Activated CD4-positive, CD25-positive, alpha-beta regulatory T cell (primary cell): ENCODE measurements at regions not wholly inside any gene's neighbourhood (a gene's known extent, or its start where the extent isn't known, plus 50 kb on each side); places are given as distances from the start of the nearest gene placed in this dataset.
"Not testable (repeated sequence)": the region's sequence is repeated elsewhere in the genome, so short reads cannot be mapped to it uniquely, and the experiment has no call there.

Source experiments
- DNase-seq, 4 experiments: peaks; one replicate each; lab custom pipeline; 2025; lab: John Stamatoyannopoulos, UW

DNA sequence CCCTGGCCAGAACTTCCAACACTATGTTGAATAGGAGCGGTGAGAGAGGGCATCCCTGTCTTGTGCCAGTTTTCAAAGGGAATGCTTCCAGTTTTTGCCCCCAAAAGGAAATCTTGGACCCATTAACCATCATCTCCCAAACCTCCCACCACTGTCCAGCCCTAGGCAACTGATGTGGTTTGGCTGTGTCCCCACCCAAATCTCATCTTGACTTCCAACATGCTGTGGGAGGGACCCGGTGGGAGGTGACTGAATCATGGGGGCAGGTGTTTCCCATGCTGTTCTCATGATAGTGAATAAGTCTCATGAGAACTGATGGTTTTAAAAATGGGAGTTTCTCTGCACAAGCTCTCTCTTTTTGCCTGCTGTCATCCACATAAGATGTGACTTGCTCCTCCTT lies 119.1 kb upstream of the RMDN2 start:
- not testable (repeated sequence) for DNase-seq

DNA sequence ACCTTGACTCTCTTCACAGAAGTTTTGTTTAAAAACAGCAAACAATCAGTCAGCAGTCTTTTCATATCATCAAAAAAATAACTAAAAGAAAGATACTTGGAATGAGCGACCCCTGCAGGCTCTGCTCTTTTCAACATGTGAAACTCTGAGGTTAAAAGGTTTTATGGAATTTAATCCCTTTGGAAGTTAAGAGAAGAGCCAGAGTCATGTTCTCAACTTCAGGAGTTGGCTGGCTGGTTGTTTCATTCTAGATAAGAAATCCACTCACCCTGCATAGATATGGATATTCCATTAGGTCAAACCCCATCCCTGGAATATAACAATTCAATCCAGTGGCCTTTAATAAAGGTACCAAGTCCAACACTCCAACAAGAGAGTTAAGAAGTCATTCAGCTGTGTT lies 115.6 kb upstream of the RMDN2 start:
- no peak for DNase-seq

DNA sequence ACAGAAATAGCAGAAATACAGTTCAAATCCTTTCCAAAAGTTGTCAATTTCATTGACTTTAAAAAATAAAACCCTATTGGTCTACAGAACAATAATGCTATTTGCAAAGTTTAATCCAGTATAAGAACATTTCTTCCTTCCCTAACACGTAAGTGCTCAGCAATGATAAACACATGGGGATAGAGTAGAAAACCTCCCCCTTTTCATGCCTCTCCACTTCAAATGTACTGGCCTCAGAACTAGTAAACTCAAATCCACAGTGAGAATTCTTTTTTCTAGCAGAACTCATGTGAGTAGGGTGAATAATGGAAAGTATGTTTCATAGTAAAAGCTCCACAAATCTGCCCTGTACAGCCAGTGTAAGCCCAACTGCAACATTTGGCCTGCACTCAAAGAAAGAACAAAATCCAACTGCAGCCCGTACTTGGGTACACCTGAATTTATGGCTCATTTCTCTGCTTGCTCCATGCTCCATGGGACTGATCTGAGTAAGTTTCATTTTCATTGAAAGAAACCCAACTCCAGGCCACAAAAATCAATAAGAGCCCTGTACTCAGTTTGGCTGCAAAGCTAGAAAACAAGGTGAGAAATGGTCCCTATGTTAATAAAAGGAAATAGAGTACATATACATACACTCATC lies 115.0 kb upstream of the RMDN2 start:
- DNase-seq: no peak

DNA sequence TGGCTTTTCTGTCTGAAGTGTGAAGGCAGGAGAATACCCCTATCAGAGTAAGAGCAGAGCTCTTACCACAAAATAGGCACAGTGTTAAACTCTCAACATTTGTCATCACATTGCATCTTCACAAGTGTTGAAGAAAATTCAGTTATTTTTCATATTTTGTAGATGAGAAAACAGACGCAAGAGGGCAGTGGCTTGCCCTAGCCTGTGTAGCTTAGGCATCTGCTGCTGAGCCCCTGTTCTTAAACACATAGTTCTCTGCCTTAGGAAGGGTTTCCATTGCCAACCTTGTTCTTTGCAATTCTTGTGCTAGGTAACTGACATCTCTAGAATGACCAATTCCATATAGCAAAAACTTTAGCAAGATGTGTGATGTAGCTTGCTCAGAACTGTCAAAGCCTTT lies 112.7 kb upstream of the RMDN2 start:
- DNase-seq: no peak

DNA sequence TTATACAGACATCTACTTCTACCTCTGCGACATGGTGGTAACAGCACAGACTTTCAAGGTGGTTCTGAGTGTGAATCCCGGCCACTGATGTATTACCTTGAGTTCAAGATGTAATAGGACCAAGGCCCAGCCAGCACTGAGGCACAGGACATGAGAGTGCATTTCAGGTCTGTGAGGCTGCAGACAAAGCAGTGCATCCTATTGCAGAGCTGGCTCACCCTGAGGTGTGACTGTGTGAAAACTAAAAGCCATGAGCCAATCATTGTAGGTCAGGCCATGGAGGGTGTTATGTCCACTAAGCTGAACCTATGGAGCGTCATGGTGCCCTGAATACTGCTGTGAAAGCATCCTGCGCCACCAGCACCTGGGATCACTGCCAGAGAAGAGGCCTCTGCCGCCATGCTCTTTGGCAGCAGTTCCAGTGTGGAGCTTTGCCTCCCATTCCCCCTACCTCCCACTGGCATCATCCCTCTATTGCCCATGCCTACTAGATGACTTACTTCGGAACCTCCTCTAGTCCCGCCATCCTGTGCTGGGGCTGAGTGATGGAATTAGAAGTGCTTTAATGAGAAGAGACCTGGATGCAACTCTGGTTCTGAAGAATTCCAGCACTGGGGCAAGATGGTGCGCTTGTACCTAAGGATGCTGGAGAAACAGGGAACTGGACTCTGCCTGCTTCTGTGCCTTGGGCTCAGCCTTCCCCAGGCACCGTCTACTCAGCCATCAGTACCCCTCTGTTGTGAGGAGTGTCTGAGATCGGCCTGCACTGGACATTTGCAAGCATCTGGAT lies 112.0 kb upstream of the RMDN2 start:
- DNase-seq: no peak

DNA sequence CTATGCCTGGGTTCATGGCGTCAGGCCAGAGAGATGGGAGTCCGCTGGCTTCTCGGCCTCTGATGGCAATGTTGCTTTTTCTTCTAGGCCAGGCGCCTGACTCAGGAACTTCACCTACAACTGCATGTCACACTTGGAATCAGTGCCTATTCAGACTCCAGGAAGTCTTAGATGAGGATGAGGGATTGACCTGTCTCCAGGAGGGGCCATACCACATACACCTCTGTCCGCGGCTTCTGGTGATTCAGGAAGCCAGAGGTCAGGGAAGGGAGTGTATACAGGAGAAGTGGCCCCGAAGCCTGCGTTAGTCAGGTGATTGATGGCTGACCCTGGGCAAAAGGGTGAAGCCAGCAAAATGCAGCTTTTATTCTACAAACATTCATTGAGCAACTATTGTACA lies 109.1 kb upstream of the RMDN2 start:
- DNase-seq: no peak

DNA sequence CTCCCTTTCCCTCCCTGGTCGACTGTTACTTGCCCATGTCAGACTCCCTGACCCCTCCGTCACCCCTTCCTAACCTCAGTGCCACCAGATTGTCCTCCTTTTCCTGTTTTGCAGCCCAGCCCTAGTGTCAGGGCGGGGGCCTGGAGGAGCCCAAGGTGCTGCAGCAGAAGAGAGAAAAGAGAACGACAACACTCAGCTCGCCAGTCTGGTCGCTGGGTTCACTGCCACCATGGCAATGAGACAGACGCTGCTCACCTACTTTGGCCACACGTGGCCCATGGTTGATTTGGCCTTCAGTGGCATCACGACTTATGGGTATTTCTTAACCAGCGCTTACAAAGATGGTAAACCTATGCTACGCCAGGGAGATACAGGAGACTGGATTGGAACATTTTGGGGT lies 108.4 kb upstream of the RMDN2 start:
- no peak for DNase-seq

DNA sequence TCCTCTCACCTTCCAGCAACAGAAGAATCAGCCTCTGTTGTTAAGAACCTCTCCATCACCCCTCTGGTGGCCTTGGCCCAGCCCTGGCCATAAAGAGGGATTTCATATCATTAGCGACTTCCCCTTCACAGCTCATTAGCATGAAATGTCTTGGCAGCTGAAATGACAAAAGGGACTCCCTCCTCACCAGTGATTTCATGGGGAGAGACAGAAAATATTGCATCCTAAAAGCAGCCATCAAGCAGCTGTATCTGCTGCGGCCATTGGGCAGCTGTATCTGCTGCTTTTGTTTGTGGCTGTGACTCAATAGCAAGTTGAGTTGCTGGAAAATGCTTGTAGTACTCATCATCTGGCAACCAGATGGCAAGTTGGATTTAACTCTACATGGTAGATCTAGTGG lies 105.9 kb upstream of the RMDN2 start:
- no peak for DNase-seq

DNA sequence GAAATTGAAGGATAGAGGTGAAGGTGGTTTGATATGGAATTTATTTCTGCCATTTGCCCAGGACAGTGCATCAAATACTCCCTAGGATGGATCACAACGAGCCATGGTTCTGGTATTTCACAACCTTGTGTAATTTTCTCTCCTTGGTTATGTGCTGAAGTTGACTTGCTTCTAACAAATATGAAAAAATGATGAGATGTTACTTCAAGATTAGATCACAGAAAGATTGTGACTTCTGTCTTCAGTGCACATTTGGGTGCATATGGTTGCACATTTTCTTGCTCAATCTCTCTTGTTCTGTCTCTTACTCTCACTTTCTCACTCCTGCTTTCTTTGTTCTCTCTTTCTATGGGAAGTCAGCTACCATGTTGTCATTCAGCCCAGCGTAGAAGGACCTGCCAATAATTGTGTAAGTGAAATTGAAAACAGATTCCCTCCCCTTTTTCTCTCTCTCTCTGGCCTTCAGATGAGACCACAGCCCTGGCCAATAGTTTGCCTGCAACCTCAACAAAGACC lies 104.6 kb upstream of the RMDN2 start:
- DNase-seq: no peak

DNA sequence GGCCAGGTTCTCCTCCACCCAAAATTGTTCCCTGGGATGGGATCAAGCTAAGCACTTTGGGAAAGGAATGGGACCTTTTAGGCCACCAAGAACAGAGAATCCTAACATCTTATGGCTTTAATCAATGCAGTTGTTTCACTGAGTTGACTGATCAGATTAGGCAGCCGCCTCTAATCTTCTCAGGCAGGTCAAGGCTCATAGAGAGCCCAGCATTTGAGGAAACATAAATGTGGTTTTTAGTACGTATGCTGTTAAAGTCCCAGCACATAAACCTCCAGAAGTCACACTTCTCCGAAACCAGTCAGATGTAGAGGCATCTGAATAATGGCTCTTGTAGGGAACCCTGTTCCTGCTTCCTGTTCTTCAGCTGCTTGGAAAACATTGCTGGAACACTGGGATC lies 99.5 kb upstream of the RMDN2 start:
- no peak for DNase-seq

DNA sequence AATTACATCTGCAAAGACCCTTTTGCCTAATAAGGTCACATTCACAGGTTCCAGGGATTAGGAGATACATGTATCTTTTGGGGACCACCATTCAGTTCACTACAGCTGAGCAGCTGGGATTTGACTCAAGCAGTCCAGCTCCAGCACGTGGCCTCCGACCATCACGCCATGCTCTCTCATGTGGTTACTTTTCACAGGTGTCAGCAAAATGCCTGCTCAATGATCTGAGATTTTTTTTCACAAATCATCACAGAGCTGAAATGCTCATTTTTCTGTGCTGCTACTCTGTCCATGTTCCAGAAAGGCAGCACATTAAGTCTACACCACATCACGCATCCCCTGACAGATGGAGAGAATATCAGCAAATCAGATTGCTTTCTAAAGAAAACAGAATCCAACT lies 98.5 kb upstream of the RMDN2 start:
- DNase-seq: no peak

DNA sequence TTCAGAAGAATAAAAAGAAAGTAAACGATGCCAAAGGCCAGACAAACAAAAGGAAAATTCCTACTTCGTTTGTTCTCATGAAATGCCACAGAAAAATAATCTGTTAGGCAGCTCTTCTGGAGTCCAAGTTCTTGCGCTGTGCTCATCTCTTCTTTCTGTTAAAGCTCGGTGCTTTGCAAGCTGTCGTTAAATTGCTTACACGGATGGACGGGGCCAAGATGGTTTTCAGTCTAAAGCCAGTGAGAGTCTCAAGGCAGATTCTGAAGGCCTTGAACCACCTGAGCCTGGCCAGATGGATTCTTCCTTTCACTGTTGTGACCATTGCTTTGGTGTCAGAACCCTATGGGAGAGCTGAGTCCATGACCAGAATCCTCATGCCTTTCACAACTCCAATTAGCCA lies 97.6 kb upstream of the RMDN2 start:
- no peak for DNase-seq

DNA sequence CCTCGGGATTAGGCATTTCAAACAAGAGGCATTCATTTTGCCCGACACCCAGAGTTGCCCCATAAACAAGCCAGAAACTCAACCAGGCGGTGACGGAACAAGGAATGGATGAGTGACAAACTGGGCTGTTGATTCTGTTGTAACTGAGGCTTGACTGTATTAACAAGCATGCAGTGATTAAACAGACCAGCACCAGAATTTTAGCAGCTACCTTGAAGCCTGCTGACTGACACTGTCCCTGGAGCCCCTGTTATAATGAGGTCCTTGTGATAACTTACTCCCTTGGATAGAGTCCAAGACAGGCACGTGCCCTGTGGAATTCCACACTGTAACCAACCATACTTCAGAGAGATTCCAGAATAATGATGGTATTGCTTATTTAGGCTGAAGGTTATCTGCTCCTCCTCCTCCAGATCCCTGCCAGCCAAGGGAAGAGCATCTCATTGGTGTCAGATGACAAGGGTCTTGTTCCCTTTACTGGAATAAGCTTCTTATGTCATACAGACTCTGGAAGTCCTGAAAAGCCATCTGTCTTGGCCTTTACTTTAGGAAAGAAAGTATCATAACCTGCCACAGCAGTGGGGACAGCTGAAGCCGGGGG lies 97.1 kb upstream of the RMDN2 start:
- no peak for DNase-seq

DNA sequence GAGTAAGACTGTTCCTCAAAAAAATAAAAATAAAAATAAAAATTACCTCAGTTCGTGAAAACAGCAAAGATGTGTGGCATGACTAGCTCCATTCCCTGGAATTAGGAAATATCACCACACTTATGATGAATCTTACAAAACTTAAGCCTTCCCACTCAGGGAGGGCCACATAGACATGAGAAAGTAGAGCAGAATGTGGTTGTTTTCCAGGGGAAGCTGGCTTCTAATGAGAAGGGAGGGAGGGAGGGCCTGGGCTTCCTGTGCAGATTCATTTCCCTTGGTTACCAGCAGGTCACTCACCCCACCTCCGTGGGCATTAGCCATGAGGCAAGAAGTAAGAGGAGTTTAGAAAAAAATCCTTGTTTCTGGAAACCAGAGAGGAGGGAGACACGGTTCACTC lies 95.9 kb upstream of the RMDN2 start:
- no peak for DNase-seq

DNA sequence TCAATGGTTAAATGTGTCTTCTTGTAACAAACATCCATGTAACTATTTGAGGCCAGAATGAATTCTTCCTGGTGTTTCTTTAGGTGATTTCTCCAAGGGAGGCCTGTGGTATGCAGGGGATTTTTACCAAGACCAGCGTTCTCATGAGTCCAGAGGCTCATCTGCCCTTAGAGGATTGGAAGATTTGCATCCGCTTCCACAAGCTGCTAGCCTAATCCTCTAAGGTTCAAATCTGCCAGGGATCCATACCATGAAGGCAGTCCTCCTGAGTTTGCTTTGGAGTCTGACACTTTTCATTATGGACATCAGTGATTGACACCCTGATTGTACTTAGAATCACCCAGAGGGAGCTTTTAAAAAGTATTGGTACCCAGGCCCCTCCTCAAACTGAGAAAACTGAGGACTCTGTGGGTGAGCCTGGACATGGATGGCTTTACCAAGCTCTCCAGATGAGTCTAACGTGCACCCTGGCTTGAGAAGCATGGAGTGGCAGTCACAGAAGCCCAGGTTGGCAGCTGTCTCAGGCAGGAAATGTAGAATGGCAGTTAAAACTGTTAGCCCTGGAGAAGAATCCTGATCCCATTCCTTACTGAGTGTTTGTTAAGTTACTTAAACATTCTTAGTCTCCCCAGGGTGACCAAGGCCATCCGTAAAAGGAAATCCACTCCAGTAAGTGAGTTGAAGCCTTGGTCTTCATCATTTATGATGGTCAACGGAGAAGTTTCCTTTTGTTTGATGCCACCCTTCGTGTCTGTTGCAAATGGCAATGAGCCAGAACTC lies 95.3 kb upstream of the RMDN2 start:
- DNase-seq: no peak

DNA sequence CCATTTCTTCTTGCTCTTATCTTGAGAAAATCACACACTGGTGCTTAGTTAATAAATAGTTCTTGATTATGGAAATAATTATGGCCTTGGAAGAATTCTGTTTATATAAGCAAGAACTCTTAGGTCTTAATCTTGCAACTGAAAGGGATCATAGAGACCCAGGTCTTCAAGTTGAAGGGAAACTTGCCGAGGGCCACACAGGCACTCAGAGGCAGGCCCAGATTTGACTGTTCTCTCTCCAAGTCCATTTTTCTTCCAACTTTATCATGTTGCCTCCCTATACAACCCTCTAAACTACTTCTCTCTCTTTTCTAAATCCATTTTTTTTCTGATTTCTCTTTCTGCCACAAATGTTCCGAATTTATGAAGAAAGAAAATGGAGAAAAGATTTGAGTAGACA lies 94.5 kb upstream of the RMDN2 start:
- DNase-seq: no peak

DNA sequence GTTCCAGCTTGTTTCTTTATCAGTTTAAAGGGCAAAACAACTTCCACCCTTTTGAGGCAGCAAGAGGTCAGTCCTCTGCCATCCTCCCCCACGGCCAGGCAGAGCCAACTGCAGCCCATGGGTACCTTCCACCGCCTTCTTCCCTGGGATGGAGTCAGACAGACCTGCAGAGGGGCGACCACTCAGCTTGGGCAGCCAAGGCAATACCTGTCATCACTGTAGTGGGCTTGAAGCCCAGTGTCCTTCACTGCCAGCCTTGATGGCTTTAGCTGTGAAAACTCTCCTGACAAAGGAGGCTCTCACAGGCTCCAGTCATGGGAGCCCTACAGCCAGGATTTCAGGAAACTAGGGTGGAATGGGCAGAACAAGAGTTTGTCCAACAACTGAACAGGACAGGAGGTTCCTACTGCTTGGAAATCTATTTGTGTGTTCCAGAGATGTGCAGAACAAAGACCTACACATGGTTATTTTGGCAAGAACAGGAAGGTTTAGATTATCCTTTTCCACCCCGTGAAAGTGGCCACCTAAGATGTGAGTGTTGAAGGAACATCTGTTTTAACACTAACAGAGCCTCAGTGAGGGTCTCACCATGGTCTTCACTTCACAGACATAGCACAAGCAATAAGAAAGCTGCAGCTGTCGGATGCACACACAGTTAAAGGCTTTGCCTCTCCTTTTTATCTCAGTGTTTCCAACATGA lies 93.9 kb upstream of the RMDN2 start:
- no peak for DNase-seq

DNA sequence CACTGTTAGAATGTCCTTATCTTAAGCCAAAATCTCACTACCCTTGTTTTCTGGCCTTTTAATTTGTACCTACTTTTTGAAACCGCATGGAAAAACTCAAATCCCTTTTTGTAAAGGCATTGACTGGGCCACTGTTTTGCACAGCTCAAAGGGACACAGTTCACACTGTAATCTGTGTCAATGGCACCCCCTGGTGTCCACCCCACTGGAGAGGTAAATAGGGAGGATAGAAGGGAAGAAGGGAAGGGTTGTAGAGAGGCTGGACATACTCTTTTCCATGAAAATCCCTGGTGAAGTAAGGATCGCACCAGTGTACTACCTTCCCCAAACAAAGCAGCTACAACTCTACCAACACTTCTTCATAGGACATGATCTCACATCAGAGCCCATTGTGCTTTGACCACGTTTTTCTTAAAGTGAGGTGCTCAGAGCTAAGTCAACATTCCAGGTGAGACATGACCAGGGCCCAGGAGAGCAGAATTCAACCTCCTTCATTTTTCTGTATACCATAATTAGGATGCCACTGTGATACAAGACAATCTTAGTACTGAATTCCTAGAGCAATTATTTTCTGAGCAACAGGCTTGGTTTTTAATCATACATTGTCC lies 92.4 kb upstream of the RMDN2 start:
- DNase-seq: peak; percentile 58 to 82 (median 66)

DNA sequence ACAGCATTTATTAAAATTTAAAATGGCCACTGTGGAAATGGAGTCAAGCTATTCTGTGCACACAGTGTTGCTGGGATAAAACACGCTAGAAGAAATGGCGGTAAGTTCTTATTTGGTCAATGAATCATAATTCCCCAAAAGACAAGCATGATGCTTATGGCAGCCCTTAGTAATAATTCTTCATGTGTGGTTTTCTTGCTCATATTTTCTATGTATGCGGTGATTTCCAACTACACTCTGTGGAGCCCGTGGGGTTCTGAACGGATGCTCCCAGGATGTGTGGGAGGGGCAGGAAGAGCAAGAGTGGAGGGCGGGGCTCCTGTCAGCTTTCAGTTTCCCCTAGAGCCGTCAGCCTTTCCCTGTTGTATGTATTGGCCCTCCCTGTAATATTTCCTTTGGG lies 91.7 kb upstream of the RMDN2 start:
- DNase-seq: no peak

DNA sequence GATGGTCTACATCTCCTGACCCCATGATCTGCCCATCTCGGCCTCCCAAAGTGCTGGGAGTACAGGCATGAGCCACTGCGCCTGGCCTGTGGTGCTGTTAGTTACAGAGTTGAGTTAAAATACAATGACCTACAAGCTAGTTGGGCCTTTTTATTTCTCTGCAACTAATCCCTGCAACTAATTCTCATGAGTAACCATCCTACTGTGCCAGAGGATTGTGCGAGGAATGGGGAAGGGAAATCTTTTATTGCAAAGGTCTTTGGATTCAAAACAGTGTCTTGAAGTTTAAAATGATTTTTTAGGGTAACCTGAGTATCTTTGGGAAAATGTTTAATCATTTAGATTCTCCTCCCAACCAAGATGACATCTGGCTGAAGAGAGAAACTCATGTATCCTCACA lies 88.8 kb upstream of the RMDN2 start:
- no peak for DNase-seq

DNA sequence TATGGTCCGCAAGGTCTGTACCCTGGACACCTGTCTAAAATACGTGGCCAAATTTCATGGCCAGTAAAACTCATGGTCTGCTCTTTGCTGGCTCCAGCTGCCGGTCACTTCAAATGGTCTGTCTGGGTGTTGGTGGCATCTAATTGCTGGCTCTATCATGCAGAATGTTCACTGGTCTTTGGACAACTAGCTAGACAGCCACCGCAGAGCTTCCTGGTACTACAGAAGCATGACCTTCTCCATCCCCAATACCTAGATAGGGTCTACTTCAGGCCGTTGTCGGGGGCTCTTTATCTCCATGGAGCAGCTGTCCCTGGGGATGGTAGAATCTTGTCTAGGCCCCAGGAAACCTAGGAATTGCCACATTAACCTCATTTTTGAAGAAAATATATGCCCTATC lies 88.4 kb upstream of the RMDN2 start:
- DNase-seq: no peak
